HG03469 (cell line): ENCODE measurements at regions not wholly inside any gene's neighbourhood (a gene's known extent, or its start where the extent isn't known, plus 50 kb on each side); places are given as distances from the start of the nearest gene placed in this dataset.

Experiments used
- ATAC-seq: cut with Tn5 transposase; IDR thresholded peaks from one replicate; pipeline ENCODE4 v1.9.1; 2021; ENCODE audit warnings: mild to moderate bottlenecking, moderate library complexity, moderate number of reproducible peaks; ENCODE audit not compliant: unreplicated experiment

GRCh38 chr1:229218612-229219025 is 52.3 kb upstream of the RAB4A start:
- ATAC-seq, result no peak

DNA sequence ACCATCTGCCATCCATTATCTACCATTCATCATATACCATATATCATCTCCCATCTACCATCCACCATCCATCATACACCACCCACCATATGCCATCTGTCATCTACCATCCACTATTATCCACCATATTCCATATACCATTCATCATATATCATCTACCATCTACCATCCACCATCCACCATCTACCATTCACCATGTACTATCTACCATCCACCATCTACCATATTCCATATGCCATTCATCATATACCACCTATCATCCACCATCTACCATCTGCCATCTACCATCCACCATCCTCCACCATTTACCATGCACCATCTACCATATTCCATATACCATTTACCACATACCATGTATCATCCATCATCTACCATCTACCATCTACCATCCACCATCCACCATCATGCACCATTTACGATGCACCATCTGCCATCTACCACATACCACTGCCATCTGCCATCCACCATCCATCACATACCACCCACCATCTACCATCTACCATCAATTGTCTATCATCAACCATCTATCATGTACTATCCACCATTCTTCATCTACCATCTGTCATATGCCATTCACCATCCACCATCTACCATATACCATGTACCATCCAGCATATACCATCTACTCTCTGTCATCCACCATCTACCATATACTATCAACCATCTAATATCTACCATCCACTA is 50.6 kb upstream of the RAB4A start:
- ATAC-seq, result no peak

GRCh38 chr1:229221106-229222019 is 49.5 kb upstream of the RAB4A start:
- no peak for ATAC-seq
